Bronchial epithelial cell (primary cell): ENCODE measurements at regions not wholly inside any gene's neighbourhood (a gene's known extent, or its start where the extent isn't known, plus 50 kb on each side); places are given as distances from the start of the nearest gene placed in this dataset.

ENCODE experiments used
- DNase-seq: peaks from one replicate; pipeline ENCODE4 v3.0.0-alpha.2; 2010; ENCODE audit warnings: low read depth
- FAIRE-seq: peaks from 2 replicates; lab custom pipeline; 2011; peaks lifted over from hg19 to GRCh38; lab: Jason Lieb, UNC
- H3K27me3 ChIP-seq: 2 replicates; pipeline ENCODE4 v1.5.1; 2011; ENCODE audit warnings: low read length; ENCODE audit not compliant: control insufficient read depth, insufficient read depth
- H3K36me3 ChIP-seq: 2 replicates; pipeline ENCODE4 v1.5.1; 2011; ENCODE audit warnings: low read length; ENCODE audit not compliant: control insufficient read depth, insufficient read depth
- H3K4me3 ChIP-seq: 2 replicates; pipeline ENCODE4 v1.5.1; 2011; ENCODE audit warnings: mild to moderate bottlenecking, low read depth, low read length, control low read depth
- CTCF ChIP-seq: IDR thresholded peaks from 2 replicates; pipeline ENCODE4 v1.5.1; 2011; ENCODE audit warnings: mild to moderate bottlenecking, moderate library complexity, low read length, control low read depth, inconsistent platforms; ENCODE audit not compliant: insufficient read depth, severe bottlenecking

GRCh38 chr5:152673601-152674000 lies 268.5 kb upstream of the NMUR2 start:
- TF ChIP-seq CTCF: no peak
- FAIRE-seq (no peak), DNase-seq (peak; percentile 2)
- H3K4me3 ChIP-seq: no peak overlapping the region
- no peaks in the 10 kb centered on the region for H3K36me3 ChIP-seq
- H3K27me3 ChIP-seq: no peaks in the 10 kb centered on the region

GRCh38 chr5:152674403-152674802 lies 269.3 kb upstream of the NMUR2 start:
- no peak for FAIRE-seq

GRCh38 chr5:152676196-152676595 lies 271.1 kb upstream of the NMUR2 start:
- no peak for FAIRE-seq
- DNase-seq: no peak
- no peaks in the 10 kb centered on the region for H3K27me3 ChIP-seq
- no peak overlapping the region for H3K4me3 ChIP-seq
- no peaks in the 10 kb centered on the region for H3K36me3 ChIP-seq
- TF ChIP-seq CTCF: no peak

More at GRCh38 chr5:152674403-152674802, 269.3 kb upstream of the NMUR2 start:
- Histone ChIP-seq H3K27me3 (no peaks in the 10 kb centered on the region), H3K4me3 (no peak overlapping the region), H3K36me3 (no peaks in the 10 kb centered on the region)
- DNase-seq: no peak
- TF ChIP-seq CTCF: no peak

GRCh38 chr5:152683205-152683604 lies 278.1 kb upstream of the NMUR2 start:
- no peaks in the 10 kb centered on the region for H3K27me3 ChIP-seq
- no peak for FAIRE-seq
- no peak for DNase-seq
- no peaks in the 10 kb centered on the region for H3K36me3 ChIP-seq
- no peak for TF ChIP-seq CTCF
- H3K4me3 ChIP-seq: no peak overlapping the region

- Histone ChIP-seq H3K4me3 (no peak overlapping the region), H3K36me3 (no peaks in the 10 kb centered on the region), H3K27me3 (no peaks in the 10 kb centered on the region)
- no peak for TF ChIP-seq CTCF
- FAIRE-seq: no peak
- no peak for DNase-seq
Observed at GRCh38 chr5:152686931-152687330, 281.9 kb upstream of the NMUR2 start.

- TF ChIP-seq CTCF: no peak
- H3K4me3 ChIP-seq: no peak overlapping the region
- H3K27me3 ChIP-seq: no peaks in the 10 kb centered on the region
- no peak for FAIRE-seq
- H3K36me3 ChIP-seq: no peaks in the 10 kb centered on the region
- peak; percentile 88 for DNase-seq
Observed at GRCh38 chr5:152688561-152689249, 283.6 kb upstream of the NMUR2 start.
